ENCODE measurements at regions not wholly inside any gene's neighbourhood (a gene's known extent, or its start where the extent isn't known, plus 50 kb on each side); places are given as distances from the start of the nearest gene placed in this dataset.

DNA sequence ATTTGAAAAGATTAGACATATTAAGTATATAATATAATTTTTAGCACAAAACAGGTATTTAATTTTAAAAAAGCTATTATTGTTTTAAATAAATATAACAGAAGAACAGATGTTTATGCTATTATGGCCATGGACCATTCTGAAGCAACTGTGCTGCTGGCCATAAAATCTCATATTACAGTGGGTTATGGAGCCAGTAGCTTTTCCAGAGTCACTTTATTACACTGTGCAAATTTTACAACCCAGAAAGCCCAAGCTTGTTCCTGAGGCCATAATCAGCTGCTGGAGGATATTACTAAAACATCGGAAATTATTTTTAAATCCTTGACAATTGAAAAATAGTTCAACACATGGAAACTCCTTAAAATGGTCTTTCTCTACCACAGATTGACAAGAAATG lies 557.3 kb upstream of the KCNMB2 start:
- no peaks in the 10 kb centered on the region for H3K4me1 ChIP-seq (ENCODE audit: insufficient read depth, low read length)
- H3K27me3 ChIP-seq (ENCODE audit: insufficient read depth, low read length), result no peaks in the 10 kb centered on the region
- no peak overlapping the region for H3K4me3 ChIP-seq (ENCODE audit: low read length)
- H2AFZ ChIP-seq (ENCODE audit: low read depth, low read length), result no peak overlapping the region
- H3K36me3 ChIP-seq (ENCODE audit: insufficient read depth, low read length), result no peaks in the 10 kb centered on the region
- no peaks in the 10 kb centered on the region for H3K9me3 ChIP-seq (ENCODE audit: low read length)

DNA sequence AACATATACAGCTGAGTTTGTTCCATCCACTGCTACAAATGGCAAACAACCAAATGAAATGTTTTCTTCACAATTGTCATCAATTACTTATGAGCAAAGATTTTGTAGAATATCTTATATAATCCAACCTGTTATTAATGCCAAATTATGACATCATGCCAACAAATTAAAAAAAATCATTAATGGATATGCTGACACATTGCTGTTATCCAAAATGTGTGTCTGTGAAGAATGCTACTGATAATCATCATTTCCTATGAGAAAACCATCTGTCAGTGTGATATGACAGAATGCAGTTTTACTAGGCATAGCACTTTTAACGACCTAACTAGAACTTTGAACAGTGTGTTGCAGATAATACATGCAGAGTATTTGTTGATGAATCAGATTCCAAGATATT lies 556.5 kb upstream of the KCNMB2 start:
- no peaks in the 10 kb centered on the region for H3K27me3 ChIP-seq (ENCODE audit: insufficient read depth, low read length)
- no peak overlapping the region for H3K4me3 ChIP-seq (ENCODE audit: low read length)
- H3K4me1 ChIP-seq (ENCODE audit: insufficient read depth, low read length), result no peaks in the 10 kb centered on the region
- no peaks in the 10 kb centered on the region for H3K36me3 ChIP-seq (ENCODE audit: insufficient read depth, low read length)
- H3K9me3 ChIP-seq (ENCODE audit: low read length), result no peaks in the 10 kb centered on the region
- no peak overlapping the region for H2AFZ ChIP-seq (ENCODE audit: low read depth, low read length)

DNA sequence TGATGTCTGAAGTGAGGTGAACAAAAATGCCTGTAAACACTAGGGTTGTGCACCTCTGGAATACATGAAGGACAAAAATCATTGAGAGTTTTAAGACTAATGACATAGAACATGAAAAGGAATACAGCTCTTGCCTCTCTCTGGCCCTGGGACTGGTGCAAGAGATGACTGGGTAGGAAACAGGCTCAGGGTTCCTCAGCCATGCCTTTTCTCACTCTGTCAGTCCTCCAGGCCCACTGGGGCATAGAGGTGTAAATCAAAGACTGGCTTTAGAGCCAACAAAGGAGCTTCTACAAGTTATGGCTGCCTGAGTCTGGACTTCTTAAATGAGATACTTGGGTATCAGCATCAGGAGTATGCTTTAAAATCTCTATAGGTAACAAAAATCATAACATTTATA lies 554.7 kb upstream of the KCNMB2 start:
- Histone ChIP-seq H3K4me3 (ENCODE audit: low read length) (no peak overlapping the region), H3K36me3 (ENCODE audit: insufficient read depth, low read length) (no peaks in the 10 kb centered on the region), H3K27me3 (ENCODE audit: insufficient read depth, low read length) (no peaks in the 10 kb centered on the region), H3K4me1 (ENCODE audit: insufficient read depth, low read length) (no peaks in the 10 kb centered on the region), H2AFZ (ENCODE audit: low read depth, low read length) (no peak overlapping the region), H3K9me3 (ENCODE audit: low read length) (no peaks in the 10 kb centered on the region)

DNA sequence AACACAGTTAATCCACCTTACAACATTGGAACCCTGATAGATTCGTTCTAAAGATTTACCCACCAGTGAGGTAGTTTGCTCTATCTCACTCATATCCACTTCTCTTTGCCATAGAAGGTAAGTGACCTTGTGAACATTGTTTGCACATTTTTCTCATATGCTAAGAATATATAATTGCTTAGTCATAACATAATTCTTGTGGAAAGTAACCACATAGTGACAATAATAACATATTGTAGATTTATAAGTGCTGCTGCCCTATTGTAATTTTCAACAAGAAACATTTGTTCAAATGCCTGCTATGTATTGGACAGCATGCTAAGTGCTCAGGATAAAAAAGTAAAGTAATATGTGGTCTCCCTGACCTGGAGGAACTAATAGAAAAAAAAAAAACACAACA lies 554.2 kb upstream of the KCNMB2 start:
- Histone ChIP-seq H3K4me3 (ENCODE audit: low read length) (no peak overlapping the region), H3K36me3 (ENCODE audit: insufficient read depth, low read length) (no peaks in the 10 kb centered on the region), H3K27me3 (ENCODE audit: insufficient read depth, low read length) (no peaks in the 10 kb centered on the region), H2AFZ (ENCODE audit: low read depth, low read length) (no peak overlapping the region), H3K4me1 (ENCODE audit: insufficient read depth, low read length) (no peaks in the 10 kb centered on the region), H3K9me3 (ENCODE audit: low read length) (no peaks in the 10 kb centered on the region)

DNA sequence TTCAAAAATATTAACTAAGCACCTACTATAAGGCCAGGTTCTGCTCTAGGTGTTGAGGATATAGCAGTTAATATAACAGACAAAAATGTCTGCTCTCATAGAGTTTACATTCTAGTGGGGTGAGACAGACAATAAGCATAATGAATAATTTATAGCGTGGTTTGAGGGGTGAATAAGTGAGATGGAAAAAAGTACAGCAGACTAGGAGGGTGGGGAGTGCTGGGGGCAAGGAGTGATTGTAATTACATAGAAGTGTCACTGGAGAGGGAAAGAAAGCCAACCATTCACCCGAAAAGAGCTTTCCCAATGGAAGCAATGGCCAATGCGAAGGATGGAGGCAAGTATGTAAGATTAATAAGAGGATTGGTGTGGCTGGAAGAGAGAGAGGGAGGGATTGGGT lies 552.9 kb upstream of the KCNMB2 start:
- Histone ChIP-seq H3K4me3 (ENCODE audit: low read length) (no peak overlapping the region), H3K9me3 (ENCODE audit: low read length) (no peaks in the 10 kb centered on the region), H3K4me1 (ENCODE audit: insufficient read depth, low read length) (no peaks in the 10 kb centered on the region), H2AFZ (ENCODE audit: low read depth, low read length) (no peak overlapping the region), H3K27me3 (ENCODE audit: insufficient read depth, low read length) (no peaks in the 10 kb centered on the region), H3K36me3 (ENCODE audit: insufficient read depth, low read length) (no peaks in the 10 kb centered on the region)

DNA sequence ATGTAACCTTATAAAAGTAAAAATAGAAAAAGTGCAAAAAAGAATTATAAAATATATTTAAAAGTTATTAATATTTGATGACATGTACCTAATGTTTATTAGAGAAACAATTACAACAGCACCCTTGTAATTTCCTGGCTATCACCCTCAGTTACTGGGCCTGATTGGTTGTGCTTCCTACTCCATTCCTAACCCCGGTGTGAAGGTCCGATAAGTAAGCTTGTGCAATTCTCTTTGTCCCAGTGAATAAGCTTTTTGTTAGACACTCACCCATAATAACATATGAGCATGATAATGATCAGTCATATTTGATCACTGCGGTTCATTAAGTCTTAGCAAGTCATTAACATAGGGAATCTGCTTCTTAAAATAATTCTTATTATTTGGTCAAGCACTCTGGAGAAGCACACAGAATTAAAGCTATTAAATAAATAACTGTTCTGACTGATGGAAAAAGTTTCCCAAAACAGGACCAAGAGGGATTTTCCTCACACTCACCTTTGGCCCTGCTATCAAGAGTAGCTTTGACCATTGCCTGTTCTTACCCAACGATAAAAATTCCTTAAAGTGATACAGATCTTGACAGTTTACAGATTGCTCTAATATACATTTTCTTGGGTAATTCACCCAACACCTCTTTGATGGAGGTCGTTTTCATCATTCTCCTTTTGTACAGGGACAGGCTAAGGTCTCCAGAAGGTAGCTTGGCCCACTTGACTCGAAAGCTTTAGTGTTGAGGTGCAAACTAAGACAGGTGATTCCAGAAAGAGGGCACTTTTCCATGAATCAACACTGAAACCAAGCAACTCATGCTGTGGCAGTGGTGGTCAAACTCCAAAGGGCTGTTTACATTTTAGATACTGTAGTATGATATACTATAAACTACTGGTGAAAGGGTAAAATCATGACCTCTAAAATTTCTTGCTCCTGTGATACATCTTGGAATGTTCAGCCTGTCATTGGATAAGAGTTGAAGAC lies 543.0 kb upstream of the KCNMB2 start:
- H3K27me3 ChIP-seq (ENCODE audit: insufficient read depth, low read length), result no peaks in the 10 kb centered on the region
- no peak overlapping the region for H3K4me3 ChIP-seq (ENCODE audit: low read length)
- no peaks in the 10 kb centered on the region for H3K36me3 ChIP-seq (ENCODE audit: insufficient read depth, low read length)
- H2AFZ ChIP-seq (ENCODE audit: low read depth, low read length), result no peak overlapping the region
- H3K9me3 ChIP-seq (ENCODE audit: low read length), result no peaks in the 10 kb centered on the region
- H3K4me1 ChIP-seq (ENCODE audit: insufficient read depth, low read length), result no peaks in the 10 kb centered on the region

DNA sequence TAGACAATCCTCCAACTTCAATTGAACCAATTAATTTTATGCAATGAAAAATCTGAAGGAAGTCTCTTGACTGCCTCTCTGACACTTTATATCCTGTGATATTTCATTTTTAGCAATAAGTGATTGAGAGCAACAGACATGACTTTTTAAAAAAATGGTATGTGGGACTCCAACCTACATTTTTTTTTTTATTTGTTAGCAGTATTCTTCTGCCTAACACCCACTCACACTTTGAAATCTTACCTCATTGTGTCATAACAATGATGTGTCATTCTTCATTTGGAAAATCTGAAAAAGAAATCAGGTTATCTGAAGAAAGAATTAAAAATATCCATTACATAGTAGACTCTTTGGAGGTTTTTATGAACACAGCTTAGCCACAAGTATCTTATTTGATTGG lies 541.3 kb upstream of the KCNMB2 start:
- no peaks in the 10 kb centered on the region for H3K27me3 ChIP-seq (ENCODE audit: insufficient read depth, low read length)
- no peaks in the 10 kb centered on the region for H3K4me1 ChIP-seq (ENCODE audit: insufficient read depth, low read length)
- no peaks in the 10 kb centered on the region for H3K36me3 ChIP-seq (ENCODE audit: insufficient read depth, low read length)
- no peak overlapping the region for H2AFZ ChIP-seq (ENCODE audit: low read depth, low read length)
- no peak overlapping the region for H3K4me3 ChIP-seq (ENCODE audit: low read length)
- no peaks in the 10 kb centered on the region for H3K9me3 ChIP-seq (ENCODE audit: low read length)

DNA sequence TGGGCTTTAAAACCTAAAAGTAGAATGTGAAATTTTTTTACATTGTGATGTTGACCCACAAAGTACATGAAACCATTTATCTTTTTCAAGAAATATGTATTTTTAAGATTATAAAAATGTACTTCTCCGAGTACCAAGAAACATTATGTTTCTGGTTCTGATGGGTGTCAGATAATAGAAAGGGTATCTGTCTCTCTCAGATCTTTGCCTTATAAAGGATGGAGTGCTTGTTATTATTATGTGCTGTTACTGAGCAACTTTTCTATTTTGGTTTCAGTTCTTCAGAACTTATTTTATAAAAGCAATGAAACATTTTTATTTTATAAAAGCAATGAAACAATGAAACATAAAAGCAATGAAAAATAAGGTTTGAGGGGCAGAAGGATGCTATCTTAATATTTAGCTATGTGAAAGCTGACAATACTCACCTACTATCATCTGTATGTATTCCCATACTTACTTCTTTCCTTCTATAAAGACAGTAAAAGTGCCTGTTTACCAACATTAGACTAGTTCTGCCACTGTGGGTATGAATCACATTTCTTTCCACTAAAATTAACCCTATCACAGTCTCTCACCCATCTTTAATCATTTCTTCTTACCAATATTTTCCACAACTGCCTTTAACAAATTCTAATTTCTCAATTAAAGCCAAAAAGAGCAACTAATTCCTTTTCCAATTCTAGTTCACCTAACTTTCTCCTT lies 540.7 kb upstream of the KCNMB2 start:
- no peaks in the 10 kb centered on the region for H3K27me3 ChIP-seq (ENCODE audit: insufficient read depth, low read length)
- H3K4me1 ChIP-seq (ENCODE audit: insufficient read depth, low read length), result no peaks in the 10 kb centered on the region
- no peak overlapping the region for H2AFZ ChIP-seq (ENCODE audit: low read depth, low read length)
- H3K4me3 ChIP-seq (ENCODE audit: low read length), result no peak overlapping the region
- H3K9me3 ChIP-seq (ENCODE audit: low read length), result no peaks in the 10 kb centered on the region
- no peaks in the 10 kb centered on the region for H3K36me3 ChIP-seq (ENCODE audit: insufficient read depth, low read length)

DNA sequence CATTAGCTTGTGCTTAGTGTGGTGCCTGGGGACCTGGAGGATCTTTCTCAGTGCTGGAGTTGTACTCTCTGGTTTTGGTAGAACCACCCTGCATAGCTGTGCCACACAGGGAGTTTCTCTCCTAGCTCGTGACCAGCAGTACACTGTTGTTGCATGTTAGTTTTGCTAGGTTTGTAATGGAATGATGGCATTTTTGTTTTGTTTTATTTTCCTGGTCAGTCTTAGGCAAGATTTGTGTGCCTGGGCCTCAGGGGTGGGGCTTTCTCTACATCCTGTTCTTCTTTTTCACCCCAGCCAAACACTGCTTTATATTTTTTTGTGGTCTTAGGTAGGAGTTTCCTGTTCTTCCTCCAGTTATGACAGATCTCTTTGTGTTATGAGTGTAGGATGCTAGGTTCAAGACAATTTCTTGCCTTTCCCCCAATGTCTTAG lies 534.5 kb upstream of the KCNMB2 start:
- Histone ChIP-seq H3K4me3 (ENCODE audit: low read length) (no peak overlapping the region), H3K36me3 (ENCODE audit: insufficient read depth, low read length) (no peaks in the 10 kb centered on the region), H3K9me3 (ENCODE audit: low read length) (no peaks in the 10 kb centered on the region), H3K4me1 (ENCODE audit: insufficient read depth, low read length) (no peaks in the 10 kb centered on the region), H2AFZ (ENCODE audit: low read depth, low read length) (no peak overlapping the region), H3K27me3 (ENCODE audit: insufficient read depth, low read length) (no peaks in the 10 kb centered on the region)

DNA sequence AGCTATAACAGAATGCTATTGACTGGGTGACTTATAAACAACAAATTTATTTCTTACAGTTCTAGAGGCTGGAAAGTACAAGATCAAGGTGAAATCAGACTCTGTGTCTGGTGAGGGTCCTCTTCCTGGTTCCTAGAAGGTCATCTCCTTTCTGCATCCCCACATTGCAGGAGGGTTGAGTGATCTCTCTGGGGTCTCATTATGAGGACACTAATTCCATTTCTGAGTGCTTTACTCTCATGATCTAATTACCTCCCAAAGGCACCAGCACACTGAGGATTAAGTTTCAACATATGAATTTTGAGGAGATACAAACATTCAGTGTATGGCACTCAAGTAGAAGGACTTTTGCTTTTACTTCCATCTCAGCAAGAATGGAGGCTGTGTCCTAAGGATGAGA lies 534.1 kb upstream of the KCNMB2 start:
- no peak overlapping the region for H3K4me3 ChIP-seq (ENCODE audit: low read length)
- no peaks in the 10 kb centered on the region for H3K4me1 ChIP-seq (ENCODE audit: insufficient read depth, low read length)
- no peaks in the 10 kb centered on the region for H3K9me3 ChIP-seq (ENCODE audit: low read length)
- no peaks in the 10 kb centered on the region for H3K36me3 ChIP-seq (ENCODE audit: insufficient read depth, low read length)
- H3K27me3 ChIP-seq (ENCODE audit: insufficient read depth, low read length), result no peaks in the 10 kb centered on the region
- no peak overlapping the region for H2AFZ ChIP-seq (ENCODE audit: low read depth, low read length)

DNA sequence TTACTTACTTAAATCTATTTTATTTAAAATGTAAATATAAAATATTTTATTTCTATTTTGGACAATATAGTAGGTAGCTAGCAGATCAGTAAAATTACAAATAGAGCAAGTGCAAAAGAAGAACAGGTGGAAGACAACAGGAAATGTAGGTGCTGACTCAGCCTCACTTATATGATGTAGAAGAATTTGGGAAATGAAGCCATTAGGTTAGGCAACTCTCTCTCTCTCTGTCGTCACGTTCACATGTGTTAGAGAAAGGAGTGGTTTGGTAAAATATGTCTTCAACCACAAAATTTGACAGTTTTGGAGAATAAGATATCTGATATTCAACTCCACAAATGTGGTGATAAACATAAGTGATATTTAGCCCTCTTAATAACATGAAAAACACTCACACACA lies 532.5 kb upstream of the KCNMB2 start:
- Histone ChIP-seq H2AFZ (ENCODE audit: low read depth, low read length) (no peak overlapping the region), H3K36me3 (ENCODE audit: insufficient read depth, low read length) (no peaks in the 10 kb centered on the region), H3K27me3 (ENCODE audit: insufficient read depth, low read length) (no peaks in the 10 kb centered on the region), H3K4me1 (ENCODE audit: insufficient read depth, low read length) (no peaks in the 10 kb centered on the region), H3K4me3 (ENCODE audit: low read length) (no peak overlapping the region), H3K9me3 (ENCODE audit: low read length) (no peaks in the 10 kb centered on the region)

DNA sequence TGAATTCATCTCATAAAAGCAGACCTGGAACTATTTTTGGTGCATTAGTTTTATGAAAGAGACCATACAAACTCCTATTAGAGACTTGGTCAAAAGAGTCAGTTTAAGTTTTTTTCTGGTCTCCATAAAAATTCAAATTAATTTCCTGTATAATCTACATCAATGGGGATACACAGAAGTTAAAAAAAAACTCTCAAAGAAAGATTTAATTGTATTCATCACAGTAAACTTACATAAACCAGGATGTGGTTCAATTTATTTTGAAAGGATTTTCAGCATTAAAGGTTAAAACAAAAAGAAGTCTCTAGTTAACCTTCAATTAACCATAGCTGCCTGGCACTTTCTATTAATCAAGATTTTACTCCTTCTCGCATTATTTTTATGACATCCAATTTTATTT lies 530.3 kb upstream of the KCNMB2 start:
- Histone ChIP-seq H3K36me3 (ENCODE audit: insufficient read depth, low read length) (no peaks in the 10 kb centered on the region), H2AFZ (ENCODE audit: low read depth, low read length) (no peak overlapping the region), H3K4me1 (ENCODE audit: insufficient read depth, low read length) (no peaks in the 10 kb centered on the region)

DNA sequence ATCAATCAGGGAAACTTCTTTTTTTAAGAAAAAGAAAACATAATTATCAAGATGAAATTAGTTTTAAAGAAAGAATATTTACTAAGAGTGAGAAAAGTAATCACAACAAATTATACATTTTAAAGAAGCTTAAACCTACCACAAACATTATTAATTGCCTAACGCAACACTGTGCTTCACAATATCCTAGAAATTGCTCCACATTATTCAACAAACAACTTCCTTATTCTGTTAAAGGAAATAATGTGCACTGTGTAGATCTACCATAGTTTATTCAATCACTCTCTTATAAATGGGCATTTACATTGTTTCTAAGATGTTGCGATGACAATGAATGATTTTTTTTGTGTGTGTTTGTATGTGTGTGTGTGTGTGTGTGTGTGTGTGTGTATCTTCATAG lies 525.9 kb upstream of the KCNMB2 start:
- no peaks in the 10 kb centered on the region for H3K36me3 ChIP-seq (ENCODE audit: insufficient read depth, low read length)
- H2AFZ ChIP-seq (ENCODE audit: low read depth, low read length), result no peak overlapping the region
- no peaks in the 10 kb centered on the region for H3K27me3 ChIP-seq (ENCODE audit: insufficient read depth, low read length)
- no peaks in the 10 kb centered on the region for H3K9me3 ChIP-seq (ENCODE audit: low read length)
- no peak overlapping the region for H3K4me3 ChIP-seq (ENCODE audit: low read length)
- no peaks in the 10 kb centered on the region for H3K4me1 ChIP-seq (ENCODE audit: insufficient read depth, low read length)

More for the DNA sequence above, 530.3 kb upstream of the KCNMB2 start:
- Histone ChIP-seq H3K27me3 (ENCODE audit: insufficient read depth, low read length) (no peaks in the 10 kb centered on the region), H3K4me3 (ENCODE audit: low read length) (no peak overlapping the region), H3K9me3 (ENCODE audit: low read length) (no peaks in the 10 kb centered on the region)

Data from neuron (in vitro differentiated cells).